NT2/D1 (cell line): ENCODE measurements at regions not wholly inside any gene's neighbourhood (a gene's known extent, or its start where the extent isn't known, plus 50 kb on each side); places are given as distances from the start of the nearest gene placed in this dataset.

Experiments
- YY1 ChIP-seq: IDR thresholded peaks from 2 replicates; pipeline ENCODE4 v1.6.1; 2011; ENCODE audit not compliant: insufficient read length, insufficient read depth
- ZNF274 ChIP-seq: IDR thresholded peaks from 2 replicates; pipeline ENCODE4 v1.6.1; 2011; ENCODE audit warnings: mild to moderate bottlenecking, low read depth, low read length

DNA sequence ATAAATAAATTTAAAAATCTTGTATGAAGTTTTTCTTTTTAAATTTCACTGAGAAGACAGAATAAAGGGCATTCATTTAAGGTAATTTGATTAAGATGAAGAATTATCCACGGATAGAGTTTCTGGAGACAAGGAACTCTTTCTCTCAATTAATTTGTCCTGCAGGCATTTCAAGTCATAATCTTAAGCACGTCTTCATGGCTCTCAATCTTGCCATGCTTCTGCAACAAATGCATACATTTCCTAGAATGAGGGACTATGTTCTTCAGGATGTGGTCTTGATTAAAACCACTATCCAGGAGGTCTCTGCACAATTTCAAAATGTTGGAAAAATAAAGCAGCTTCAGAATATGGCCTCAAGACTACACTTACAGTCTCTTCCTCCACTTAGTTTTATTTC lies 67.6 kb upstream of the LSAMP start:
- TF ChIP-seq YY1 (no peak), ZNF274 (no peak)
